H1 (cell line): ENCODE measurements at regions not wholly inside any gene's neighbourhood (a gene's known extent, or its start where the extent isn't known, plus 50 kb on each side); places are given as distances from the start of the nearest gene placed in this dataset.

Source experiments
- CBX8 ChIP-seq: fragments of 300-800, 300-1000 bp; sonication (generic); IDR thresholded peaks from 2 replicates; pipeline ENCODE4 v1.7.1; 2016; ENCODE audit warnings: low read depth, low read length, borderline replicate concordance
- CTCF ChIP-seq, 3 experiments: IDR thresholded peaks; 1 replicate in 2 of 3; 2 replicates in 1 of 3; pipeline versions ENCODE4 v1.5.1 to v1.6.1; 2011; ENCODE audit warnings: low read length in 3 of 3, mild to moderate bottlenecking in 3 of 3, inconsistent platforms in 2 of 3, low read depth in 1 of 3, moderate library complexity in 1 of 3; ENCODE audit not compliant: insufficient read depth in 1 of 3; ENCODE audit errors: control extremely low read depth in 1 of 3
- JUN ChIP-seq: IDR thresholded peaks from 2 replicates; pipeline ENCODE4 v1.6.1; 2011; ENCODE audit warnings: low read depth, mild to moderate bottlenecking, improper control_type of control experiment, low read length
- POLR2A ChIP-seq, 2 experiments: IDR thresholded peaks; 1 replicate in 1 of 2; 2 replicates in 1 of 2; pipeline ENCODE4 v1.6.1; 2011; ENCODE audit warnings: low read depth in 2 of 2, low read length in 2 of 2, mild to moderate bottlenecking in 2 of 2; ENCODE audit errors: control extremely low read depth in 1 of 2
- TBP ChIP-seq: IDR thresholded peaks from 2 replicates; pipeline ENCODE4 v1.6.1; 2011; ENCODE audit warnings: low read depth, low read length, improper control_type of control experiment

- no peak for TF ChIP-seq CTCF (IDR thresholded peaks at IDR 0.05; ENCODE audit: control extremely low read depth in 1 of 3, insufficient read depth in 1 of 3, low read depth in 1 of 3, low read length in 3 of 3)
- no peak for TF ChIP-seq JUN
- no peak for TF ChIP-seq CBX8
- TF ChIP-seq TBP = no peak
- TF ChIP-seq POLR2A (IDR thresholded peaks at IDR 0.05; ENCODE audit: control extremely low read depth in 1 of 2, low read depth in 2 of 2, low read length in 2 of 2) = no peak
These were observed 180.4 kb upstream of the PPP1R26 start for GRCh38 chr9:135299239-135299590.
